CD4-positive, alpha-beta T cell (primary cell): ENCODE measurements at regions not wholly inside any gene's neighbourhood (a gene's known extent, or its start where the extent isn't known, plus 50 kb on each side); places are given as distances from the start of the nearest gene placed in this dataset.
"Not testable (repeated sequence)": the region's sequence is repeated elsewhere in the genome, so short reads cannot be mapped to it uniquely, and the experiment has no call there.

ENCODE experiments used
- ATAC-seq: fragments of 200-7000 bp; cut with Tn5 transposase; one replicate; pipeline ENCODE4 v1.10.0; 2022; ENCODE audit warnings: mild to moderate bottlenecking; ENCODE audit not compliant: poor library complexity
- CTCF ChIA-PET: fragments of 350-600 bp; sonication (Branson Sonifier 250); formaldehyde crosslinking; loops from one replicate; lab custom pipeline; 2021; ENCODE audit warnings: antibody characterized with exemption, inconsistent platforms; lab: Charles Lee
- POLR2A ChIA-PET: fragments of 350-600 bp; sonication (Branson Sonifier 250); formaldehyde crosslinking; loops from one replicate; lab custom pipeline; 2021; ENCODE audit warnings: antibody characterized with exemption, inconsistent platforms; lab: Charles Lee
- DNase-seq, 14 experiments: peaks; one replicate each; pipeline ENCODE4 v3.0.0-alpha.2; 2013 to 2020; ENCODE audit warnings: mixed read lengths in 2 of 14
- H3K27ac ChIP-seq, 2 donors: one replicate each; pipeline versions ENCODE4 v1.5.1 to v1.7.0; 2013; ENCODE audit warnings: low read length in 2 of 2, low read depth in 1 of 2, mild to moderate bottlenecking in 1 of 2
- H3K27me3 ChIP-seq, 2 experiments: 1 replicate in 1 of 2; 2 replicates in 1 of 2; pipeline versions ENCODE4 v1.6.1 to v1.7.0; 2013; ENCODE audit warnings: low read length in 2 of 2, control low read depth in 1 of 2, mild to moderate bottlenecking in 1 of 2, moderate library complexity in 1 of 2; ENCODE audit not compliant: insufficient read depth in 2 of 2, control insufficient read depth in 1 of 2
- H3K36me3 ChIP-seq: one replicate; pipeline ENCODE4 v1.6.1; 2013; ENCODE audit warnings: low read length, control low read depth; ENCODE audit not compliant: insufficient read depth
- H3K4me1 ChIP-seq: one replicate; pipeline ENCODE4 v1.6.1; 2013; ENCODE audit warnings: low read length, control low read depth; ENCODE audit not compliant: insufficient read depth
- H3K4me3 ChIP-seq: one replicate; pipeline ENCODE4 v1.5.1; 2013; ENCODE audit warnings: mild to moderate bottlenecking, low read length, moderate library complexity
- H3K9me3 ChIP-seq, 2 experiments: 1 replicate in 1 of 2; 2 replicates in 1 of 2; pipeline versions ENCODE4 v1.6.1 to v1.7.0; 2013; ENCODE audit warnings: low read length in 2 of 2, mild to moderate bottlenecking in 2 of 2, control low read depth in 1 of 2, moderate library complexity in 1 of 2; ENCODE audit not compliant: control insufficient read depth in 1 of 2, insufficient read depth in 1 of 2
- H3K27ac Mint-ChIP-seq: one replicate; pipeline ENCODE4 v1.8.0; 2020; ENCODE audit warnings: mixed read lengths
- H3K27me3 Mint-ChIP-seq: one replicate; pipeline ENCODE4 v1.8.0; 2021; ENCODE audit warnings: mixed read lengths
- H3K36me3 Mint-ChIP-seq: one replicate; pipeline ENCODE4 v1.8.0; 2021; ENCODE audit warnings: low read depth, mixed read lengths
- H3K4me1 Mint-ChIP-seq: one replicate; pipeline ENCODE4 v1.8.0; 2021; ENCODE audit warnings: low read depth, mixed read lengths
- H3K4me3 Mint-ChIP-seq: one replicate; pipeline ENCODE4 v1.8.0; 2020; ENCODE audit warnings: mild to moderate bottlenecking, mixed read lengths
- H3K9me3 Mint-ChIP-seq: one replicate; pipeline ENCODE4 v1.8.0; 2020; ENCODE audit warnings: mixed read lengths
- intact Hi-C, 2 experiments: fragments of 100-400 bp; cut with DNase I in 1 of 2; cut with micrococcal nuclease in 1 of 2; formaldehyde crosslinking; loops; one replicate each; pipeline versions ENCODE4 v1.15.1 to v1.9.0; 2023 to 2025; cut with DNase I, micrococcal nuclease
- TF ChIP-seq, protein P1 (sequence below): fragments of 200-600 bp; IDR thresholded peaks from one replicate; pipeline ENCODE4 v1.8.0; 2022; ENCODE audit warnings: antibody characterized with exemption, mild to moderate bottlenecking

- Mint-ChIP-seq H3K9me3 (peaks cover 5% of the 10 kb centered on the region), H3K4me3 (no peak overlapping the region), H3K4me1 (no peaks in the 10 kb centered on the region), H3K36me3 (no peaks in the 10 kb centered on the region), H3K27ac (no peak overlapping the region), H3K27me3 (no peaks in the 10 kb centered on the region)
- TF ChIP-seq, protein P1, sequence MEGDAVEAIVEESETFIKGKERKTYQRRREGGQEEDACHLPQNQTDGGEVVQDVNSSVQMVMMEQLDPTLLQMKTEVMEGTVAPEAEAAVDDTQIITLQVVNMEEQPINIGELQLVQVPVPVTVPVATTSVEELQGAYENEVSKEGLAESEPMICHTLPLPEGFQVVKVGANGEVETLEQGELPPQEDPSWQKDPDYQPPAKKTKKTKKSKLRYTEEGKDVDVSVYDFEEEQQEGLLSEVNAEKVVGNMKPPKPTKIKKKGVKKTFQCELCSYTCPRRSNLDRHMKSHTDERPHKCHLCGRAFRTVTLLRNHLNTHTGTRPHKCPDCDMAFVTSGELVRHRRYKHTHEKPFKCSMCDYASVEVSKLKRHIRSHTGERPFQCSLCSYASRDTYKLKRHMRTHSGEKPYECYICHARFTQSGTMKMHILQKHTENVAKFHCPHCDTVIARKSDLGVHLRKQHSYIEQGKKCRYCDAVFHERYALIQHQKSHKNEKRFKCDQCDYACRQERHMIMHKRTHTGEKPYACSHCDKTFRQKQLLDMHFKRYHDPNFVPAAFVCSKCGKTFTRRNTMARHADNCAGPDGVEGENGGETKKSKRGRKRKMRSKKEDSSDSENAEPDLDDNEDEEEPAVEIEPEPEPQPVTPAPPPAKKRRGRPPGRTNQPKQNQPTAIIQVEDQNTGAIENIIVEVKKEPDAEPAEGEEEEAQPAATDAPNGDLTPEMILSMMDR = no peak
- Histone ChIP-seq H3K27ac (no peak overlapping the region), H3K4me1 (no peaks in the 10 kb centered on the region), H3K4me3 (no peak overlapping the region), H3K9me3 (peaks cover 0 to 7% of the 10 kb centered on the region in 2 experiments), H3K36me3 (no peaks in the 10 kb centered on the region), H3K27me3 (no peaks in the 10 kb centered on the region)
- intact Hi-C loops = no loop called here
- ChIA-PET CTCF (no interaction called here), POLR2A (no interaction called here)
- ATAC-seq = no peak
- DNase-seq = no peak
Observed at GRCh38 chr3:75886971-75887526, 101.7 kb upstream of the ZNF717 start.

DNA sequence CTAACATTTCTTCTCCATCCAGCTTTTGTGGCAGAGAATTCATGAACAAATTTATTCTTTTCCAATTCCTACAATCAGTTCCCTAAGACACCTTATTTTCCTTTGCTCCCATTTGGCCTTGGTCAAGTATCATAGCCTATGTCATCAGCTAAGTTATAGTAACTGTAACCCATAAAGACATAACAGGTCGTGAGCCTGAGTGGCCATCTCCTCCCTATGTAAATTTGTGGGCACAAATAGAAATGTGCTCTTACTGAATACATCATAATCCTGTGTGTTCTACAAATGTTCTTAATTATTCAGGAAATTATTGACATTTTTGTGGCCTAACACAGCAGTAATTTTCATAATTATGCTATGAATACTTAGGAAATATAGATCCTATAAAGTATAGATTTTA lies 108.9 kb upstream of the ZNF717 start:
- Mint-ChIP-seq H3K9me3 (peaks cover 14% of the 10 kb centered on the region), H3K27ac (no peak overlapping the region), H3K4me3 (no peak overlapping the region), H3K27me3 (no peaks in the 10 kb centered on the region), H3K36me3 (no peaks in the 10 kb centered on the region), H3K4me1 (no peaks in the 10 kb centered on the region)
- CTCF ChIA-PET = no interaction called here
- Histone ChIP-seq H3K4me1 (no peaks in the 10 kb centered on the region), H3K36me3 (no peaks in the 10 kb centered on the region), H3K4me3 (no peak overlapping the region), H3K27me3 (no peaks in the 10 kb centered on the region), H3K9me3 (no peaks in the 10 kb centered on the region), H3K27ac (no peak overlapping the region)
- no peak for ATAC-seq
- POLR2A ChIA-PET = no interaction called here
- DNase-seq = no peak
- intact Hi-C loops = no loop called here
- TF ChIP-seq, protein P1 = no peak

- POLR2A ChIA-PET = no interaction called here
Observed at GRCh38 chr3:75896265-75896664, 110.9 kb upstream of the ZNF717 start.

GRCh38 chr3:75901446-75901845 lies 116.1 kb upstream of the ZNF717 start:
- H3K27me3 Mint-ChIP-seq, DNase-seq, H3K4me3 ChIP-seq, H3K27ac Mint-ChIP-seq, H3K9me3 ChIP-seq, H3K4me1 Mint-ChIP-seq, POLR2A ChIA-PET, H3K4me1 ChIP-seq, ATAC-seq, H3K9me3 Mint-ChIP-seq, H3K27me3 ChIP-seq, H3K36me3 ChIP-seq, intact Hi-C loops, H3K4me3 Mint-ChIP-seq, H3K27ac ChIP-seq, H3K36me3 Mint-ChIP-seq: not testable (repeated sequence)
- CTCF ChIA-PET = interaction anchor here (0.6 kb wide), 1 partner anchor 285 kb away, joined by 3 read pairs; no protein-coding TSS in a partner anchor

More at GRCh38 chr3:75896265-75896664, 110.9 kb upstream of the ZNF717 start:
- ATAC-seq = no peak
- no peak overlapping the region for H3K27ac ChIP-seq
- H3K36me3 ChIP-seq = no peaks in the 10 kb centered on the region
- intact Hi-C loops = no loop called here
- no peak overlapping the region for H3K27ac Mint-ChIP-seq
- H3K9me3 ChIP-seq = no peaks in the 10 kb centered on the region
- no peaks in the 10 kb centered on the region for H3K27me3 Mint-ChIP-seq
- H3K9me3 Mint-ChIP-seq = peaks cover 14% of the 10 kb centered on the region
- H3K27me3 ChIP-seq = no peaks in the 10 kb centered on the region
- H3K4me3 Mint-ChIP-seq = no peak overlapping the region
- no peaks in the 10 kb centered on the region for H3K4me1 Mint-ChIP-seq
- H3K36me3 Mint-ChIP-seq = no peaks in the 10 kb centered on the region
- TF ChIP-seq, protein P1 = no peak
- DNase-seq = no peak
- H3K4me3 ChIP-seq = no peak overlapping the region
- CTCF ChIA-PET = no interaction called here
- H3K4me1 ChIP-seq = no peaks in the 10 kb centered on the region
